ENCODE measurements at regions not wholly inside any gene's neighbourhood (a gene's known extent, or its start where the extent isn't known, plus 50 kb on each side); places are given as distances from the start of the nearest gene placed in this dataset.

- Histone ChIP-seq H3K4me1 (ENCODE audit: control insufficient read depth, insufficient read depth, low read length) (peaks cover 15% of the 10 kb centered on the region), H3K27ac (ENCODE audit: extremely low read depth, low read depth, low read length) (no peak overlapping the region), H3K36me3 (ENCODE audit: control insufficient read depth in 2 of 2, insufficient read depth in 1 of 2, low read length in 2 of 2) (no peaks in the 10 kb centered on the region), H3K9me3 (ENCODE audit: control insufficient read depth, insufficient read depth, low read depth, low read length) (no peaks in the 10 kb centered on the region), H3K4me3 (ENCODE audit: low read depth, low read length) (no peak overlapping the region)
- POLR2A ChIA-PET, result no interaction called here
- CTCF ChIA-PET, result interaction anchor here (1.1 kb wide), 1 partner anchor 183 kb away, joined by 3 read pairs; no protein-coding TSS in a partner anchor
- TF ChIP-seq ZBTB49 (tag by site-specific recombination; IDR thresholded peaks at IDR 0.05; ENCODE audit: low read depth) (no peak), HOXC10 (CRISPR knock-in tag; IDR thresholded peaks at IDR 0.05) (no peak)
These were observed 190.2 kb upstream of the ELL2 start for GRCh38 chr5:96151891-96152290.

GRCh38 chr5:96150007-96150406 is 188.4 kb upstream of the ELL2 start:
- Histone ChIP-seq H3K4me1 (ENCODE audit: control insufficient read depth, insufficient read depth, low read length) (peaks cover 15% of the 10 kb centered on the region), H3K9me3 (ENCODE audit: control insufficient read depth, insufficient read depth, low read depth, low read length) (no peaks in the 10 kb centered on the region), H3K27ac (ENCODE audit: extremely low read depth, low read depth, low read length) (peak overlapping the region; percentile 47; the same call in 1 of the 2 replicates), H3K4me3 (ENCODE audit: low read depth, low read length) (no peak overlapping the region), H3K36me3 (ENCODE audit: control insufficient read depth in 2 of 2, insufficient read depth in 1 of 2, low read length in 2 of 2) (no peaks in the 10 kb centered on the region)
- ChIA-PET CTCF (interaction anchor here (0.7 to 1.2 kb wide), 2 partner anchors 21 to 77 kb away, joined by 5 to 6 read pairs; no protein-coding TSS in a partner anchor), POLR2A (interaction anchor here (1.5 kb wide), 1 partner anchor 188 kb away, joined by 3 read pairs; no protein-coding TSS in a partner anchor)
- TF ChIP-seq ZNF843 (tag by site-specific recombination; IDR thresholded peaks at IDR 0.05) (0 out of 2 replicates have a peak, but pooled peaks have one; percentile 39), ZBTB48 (tag by site-specific recombination; IDR thresholded peaks at IDR 0.05) (0 out of 2 replicates have a peak, but pooled peaks have one; percentile 32), ZNF223 (tag by site-specific recombination; IDR thresholded peaks at IDR 0.05) (no peak), ZNF391 (tag by site-specific recombination; IDR thresholded peaks at IDR 0.05; ENCODE audit: borderline replicate concordance, low read depth) (no peak), ZNF48 (tag by site-specific recombination; IDR thresholded peaks at IDR 0.05) (no peak), ZNF596 (tag by site-specific recombination; IDR thresholded peaks at IDR 0.05) (peak; percentile 45; the same call in 1 of the 2 replicates), SETDB1 (IDR thresholded peaks at IDR 0.05; ENCODE audit: insufficient read length, low read length) (no peak), MYNN (tag by site-specific recombination; IDR thresholded peaks at IDR 0.05; ENCODE audit: borderline replicate concordance) (no peak), SCRT1 (tag by site-specific recombination; IDR thresholded peaks at IDR 0.05; ENCODE audit: borderline replicate concordance) (peak; percentile 73), ZFHX2 (tag by site-specific recombination; conservative IDR thresholded peaks at IDR 0.05) (peak; percentile 25; the same call in 1 of the 2 replicates), PRDM6 (tag by site-specific recombination; IDR thresholded peaks at IDR 0.05) (peak; percentile 49; the same call in 1 of the 2 replicates), ZNF266 (tag by site-specific recombination; IDR thresholded peaks at IDR 0.05; ENCODE audit: low read depth) (no peak), ZBTB6 (tag by site-specific recombination; IDR thresholded peaks at IDR 0.05) (no peak), PBX3 (CRISPR knock-in tag; IDR thresholded peaks at IDR 0.05) (no peak), ZNF24 (tag by site-specific recombination; IDR thresholded peaks at IDR 0.05) (no peak), FEZF1 (tag by site-specific recombination; IDR thresholded peaks at IDR 0.05) (peak; percentile 45; the same call in 1 of the 2 replicates), ZNF26 (tag by site-specific recombination; IDR thresholded peaks at IDR 0.05) (no peak), ZNF423 (tag by site-specific recombination; IDR thresholded peaks at IDR 0.05) (peak; percentile 34; the same call in 1 of the 2 replicates), IKZF3 (tag by site-specific recombination; IDR thresholded peaks at IDR 0.05) (0 out of 2 replicates have a peak, but pooled peaks have one; percentile 19), SCRT2 (tag by site-specific recombination; IDR thresholded peaks at IDR 0.05) (peak; percentile 57), ZNF398 (tag by site-specific recombination; IDR thresholded peaks at IDR 0.05) (0 out of 2 replicates have a peak, but pooled peaks have one; percentile 19), GLIS1 (tag by site-specific recombination; IDR thresholded peaks at IDR 0.05) (peak; percentile 96), KLF9 (tag by site-specific recombination; IDR thresholded peaks at IDR 0.05; ENCODE audit: low read depth) (no peak)
